Stomach smooth muscle (tissue), 2 donors: ENCODE measurements at regions not wholly inside any gene's neighbourhood (a gene's known extent, or its start where the extent isn't known, plus 50 kb on each side); places are given as distances from the start of the nearest gene placed in this dataset.
"Not testable (repeated sequence)": the region's sequence is repeated elsewhere in the genome, so short reads cannot be mapped to it uniquely, and the experiment has no call there.

Experiments
- H3K27ac ChIP-seq: one replicate; pipeline ENCODE4 v1.7.0; 2013; ENCODE audit warnings: mild to moderate bottlenecking, low read length, inconsistent platforms
- H3K27me3 ChIP-seq, 2 donors: one replicate each; pipeline ENCODE4 v1.7.0; 2013; ENCODE audit warnings: low read length in 2 of 2; ENCODE audit not compliant: insufficient read depth in 2 of 2, control insufficient read depth in 1 of 2
- H3K36me3 ChIP-seq, 2 donors: one replicate each; pipeline ENCODE4 v1.7.0; 2013; ENCODE audit warnings: low read length in 2 of 2; ENCODE audit not compliant: control insufficient read depth in 2 of 2, insufficient read depth in 2 of 2
- H3K4me1 ChIP-seq: one replicate; pipeline ENCODE4 v1.7.0; 2013; ENCODE audit warnings: low read length; ENCODE audit not compliant: control insufficient read depth, insufficient read depth
- H3K4me3 ChIP-seq, 2 donors: one replicate each; pipeline ENCODE4 v1.7.0; 2013; ENCODE audit warnings: low read length in 2 of 2
- H3K9ac ChIP-seq, 2 donors: one replicate each; pipeline ENCODE4 v1.7.0; 2013; ENCODE audit warnings: low read length in 2 of 2, mild to moderate bottlenecking in 1 of 2
- H3K9me3 ChIP-seq, 2 donors: one replicate each; pipeline ENCODE4 v1.7.0; 2013; ENCODE audit warnings: low read length in 2 of 2; ENCODE audit not compliant: control insufficient read depth in 2 of 2
- donor health status: healthy.
- donor health status: Pancreatic carcinoma.

DNA sequence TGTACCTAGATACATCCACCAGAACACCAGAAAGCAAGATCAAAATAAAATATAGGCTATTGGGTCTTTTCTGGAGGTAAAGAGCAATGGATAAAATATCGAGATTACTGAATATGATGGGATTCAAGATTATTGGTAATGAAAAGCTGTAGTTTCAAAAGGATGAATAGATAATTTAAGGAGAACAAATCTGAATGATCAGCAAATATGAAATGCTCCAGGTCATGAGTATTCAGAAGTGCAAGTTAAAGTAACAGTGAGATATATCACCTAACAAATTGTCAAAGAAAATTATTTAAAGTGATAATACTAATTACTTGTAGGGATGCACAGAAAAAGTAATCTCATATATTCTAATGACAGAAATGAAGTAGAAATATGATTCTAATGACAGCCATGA is 409.6 kb upstream of the MDFIC2 start:
- H3K9me3 ChIP-seq = no peaks in the 10 kb centered on the region
- no peaks in the 10 kb centered on the region for H3K27me3 ChIP-seq
- no peak overlapping the region for H3K4me3 ChIP-seq
- no peaks in the 10 kb centered on the region for H3K4me1 ChIP-seq
- no peaks in the 10 kb centered on the region for H3K36me3 ChIP-seq
- no peak overlapping the region for H3K27ac ChIP-seq
- H3K9ac ChIP-seq = no peak overlapping the region

DNA sequence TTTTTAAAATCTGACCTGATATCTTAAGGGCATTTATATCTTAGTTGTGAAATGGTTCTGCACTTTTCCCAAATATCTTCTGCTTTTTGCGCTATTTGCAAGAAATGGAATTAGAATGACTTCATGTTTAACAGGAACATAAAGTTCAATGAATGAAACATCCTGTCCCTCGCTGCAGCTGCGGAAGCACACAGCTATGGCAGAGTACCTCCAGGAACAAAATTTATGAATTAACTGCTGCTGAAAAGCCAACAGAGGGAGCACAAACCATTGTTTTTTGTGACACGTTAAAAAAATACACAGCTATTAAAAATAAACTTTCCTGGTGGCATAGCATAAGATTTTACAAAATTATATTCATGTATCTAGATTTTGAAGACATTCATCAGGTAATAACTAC is 404.4 kb upstream of the MDFIC2 start:
- Histone ChIP-seq H3K4me3 (no peak overlapping the region), H3K27ac (no peak overlapping the region), H3K9ac (no peak overlapping the region), H3K36me3 (no peaks in the 10 kb centered on the region), H3K9me3 (peaks cover 0 to 5% of the 10 kb centered on the region in 2 donors), H3K4me1 (no peaks in the 10 kb centered on the region), H3K27me3 (no peaks in the 10 kb centered on the region)

DNA sequence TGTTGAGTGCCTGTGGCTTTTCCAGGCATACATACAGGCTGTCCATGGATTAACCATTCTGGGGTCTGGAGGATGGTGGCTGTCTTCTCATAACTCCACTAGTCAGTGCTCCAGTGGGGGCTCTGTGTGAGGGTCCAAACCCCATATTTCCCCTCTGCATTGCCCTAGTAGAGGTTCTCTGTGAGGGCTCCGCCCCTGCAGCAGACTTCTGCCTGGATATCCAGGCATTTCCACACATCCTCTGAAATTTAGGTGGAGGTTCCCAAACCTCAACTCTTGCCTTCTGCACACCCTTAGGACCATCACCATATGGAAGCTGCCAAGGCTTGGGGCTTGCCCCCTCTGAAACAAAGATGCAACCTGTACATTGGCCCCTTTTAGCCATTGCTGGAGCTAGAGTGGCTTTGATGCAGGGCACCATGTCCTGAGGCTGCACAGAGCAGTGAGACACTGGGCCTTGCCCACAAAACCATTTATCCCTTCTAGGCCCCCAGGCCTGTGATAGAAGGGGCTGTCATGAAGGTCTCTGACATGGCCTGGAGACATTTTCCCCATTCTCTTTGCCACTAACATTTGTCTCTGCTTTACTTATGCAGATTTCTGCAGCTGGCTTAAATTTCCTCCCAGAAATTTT is 400.1 kb upstream of the MDFIC2 start:
- Histone ChIP-seq H3K27ac (no peak overlapping the region), H3K9me3 (peaks cover 0 to 5% of the 10 kb centered on the region in 2 donors), H3K4me1 (no peaks in the 10 kb centered on the region), H3K4me3 (no peak overlapping the region), H3K36me3 (no peaks in the 10 kb centered on the region), H3K9ac (no peak overlapping the region), H3K27me3 (no peaks in the 10 kb centered on the region)

DNA sequence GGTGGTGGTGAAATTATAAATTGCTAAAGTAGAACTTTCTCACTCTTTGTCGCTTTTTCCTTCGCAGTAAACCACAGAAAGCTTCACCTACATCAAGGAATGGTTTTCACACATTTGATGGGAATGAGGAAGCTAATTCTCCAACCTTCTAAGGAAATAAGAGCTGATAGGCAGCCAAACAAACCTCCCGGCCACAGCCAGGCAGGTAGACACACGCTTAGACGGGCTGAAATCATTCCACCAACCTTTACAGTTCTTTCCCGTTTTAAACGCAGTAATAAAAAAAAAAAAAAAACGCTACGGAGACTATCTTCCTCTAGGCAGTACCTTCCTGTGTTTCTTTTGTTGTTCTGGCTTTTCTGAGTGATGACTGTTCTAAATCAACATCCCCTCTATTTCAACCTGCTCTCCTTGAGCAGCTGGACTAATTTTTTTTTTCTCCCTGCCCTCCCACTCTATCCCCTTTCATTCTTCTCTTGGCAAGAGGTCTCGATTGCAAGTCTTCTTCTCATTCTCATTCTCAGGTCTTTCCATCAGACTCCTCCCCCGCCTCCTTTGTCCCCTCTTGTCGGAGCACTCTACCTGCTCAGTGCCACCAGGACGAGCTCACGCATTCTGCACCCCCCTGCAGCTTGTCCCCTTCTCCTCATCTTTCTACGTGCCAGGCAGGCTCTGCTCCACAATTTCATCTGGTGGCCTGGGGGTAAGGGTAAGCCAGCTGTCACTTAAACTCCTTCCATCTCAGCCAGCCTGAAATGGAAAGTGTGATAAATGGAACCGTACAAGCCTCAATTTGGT is 391.1 kb upstream of the MDFIC2 start:
- no peak overlapping the region for H3K9ac ChIP-seq
- no peaks in the 10 kb centered on the region for H3K36me3 ChIP-seq
- H3K27me3 ChIP-seq = no peaks in the 10 kb centered on the region
- no peak overlapping the region for H3K4me3 ChIP-seq
- H3K9me3 ChIP-seq = no peaks in the 10 kb centered on the region
- no peak overlapping the region for H3K27ac ChIP-seq
- H3K4me1 ChIP-seq = no peaks in the 10 kb centered on the region

- Histone ChIP-seq H3K36me3 (no peaks in the 10 kb centered on the region), H3K9ac (no peak overlapping the region), H3K27ac (no peak overlapping the region), H3K4me3 (no peak overlapping the region), H3K9me3 (no peaks in the 10 kb centered on the region), H3K27me3 (no peaks in the 10 kb centered on the region), H3K4me1 (no peaks in the 10 kb centered on the region)
Observed at GRCh38 chr3:70702132-70702531, 389.7 kb upstream of the MDFIC2 start.

DNA sequence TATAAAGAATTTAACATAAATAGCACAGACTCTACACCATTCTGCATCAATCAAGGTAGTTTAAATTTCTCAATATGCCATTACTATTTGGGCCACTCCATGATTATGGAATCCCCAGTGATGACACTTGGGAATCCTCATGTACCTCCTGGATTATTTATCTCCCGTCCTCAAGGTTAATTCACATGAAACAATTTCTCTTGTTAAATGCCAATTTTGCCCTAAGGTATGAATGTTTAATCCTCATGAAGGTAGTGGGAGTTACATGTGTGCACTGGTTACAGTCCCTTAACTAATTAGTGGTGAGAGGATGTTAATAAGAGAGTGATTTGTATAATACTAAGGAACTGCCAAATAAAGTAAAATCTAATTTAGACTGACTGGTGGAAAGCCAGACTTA is 372.3 kb upstream of the MDFIC2 start:
- H3K4me1 ChIP-seq = no peaks in the 10 kb centered on the region
- H3K27me3 ChIP-seq = no peaks in the 10 kb centered on the region
- no peak overlapping the region for H3K4me3 ChIP-seq
- H3K9me3 ChIP-seq = no peaks in the 10 kb centered on the region
- H3K36me3 ChIP-seq = no peaks in the 10 kb centered on the region
- no peak overlapping the region for H3K9ac ChIP-seq
- H3K27ac ChIP-seq = no peak overlapping the region

DNA sequence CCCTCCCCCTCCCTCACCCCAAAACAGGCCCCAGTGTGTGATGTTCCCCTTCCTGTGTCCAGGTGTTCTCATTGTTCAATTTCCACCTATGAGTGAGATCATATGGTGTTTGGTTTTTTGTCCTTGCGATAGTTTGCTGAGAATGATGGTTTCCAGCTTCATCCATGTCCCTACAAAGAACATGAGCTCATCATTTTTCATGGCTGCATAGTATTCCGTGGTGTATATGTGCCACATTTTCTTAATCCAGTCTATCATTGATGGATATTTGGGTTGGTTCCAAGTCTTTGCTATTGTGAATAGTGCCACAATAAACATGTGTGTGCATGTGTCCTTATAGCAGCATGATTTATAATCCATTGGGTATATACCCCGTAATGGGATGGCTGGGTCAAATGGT is 363.4 kb upstream of the MDFIC2 start:
- not testable (repeated sequence) for H3K27ac ChIP-seq, H3K9me3 ChIP-seq, H3K27me3 ChIP-seq, H3K4me1 ChIP-seq, H3K9ac ChIP-seq, H3K4me3 ChIP-seq, H3K36me3 ChIP-seq

DNA sequence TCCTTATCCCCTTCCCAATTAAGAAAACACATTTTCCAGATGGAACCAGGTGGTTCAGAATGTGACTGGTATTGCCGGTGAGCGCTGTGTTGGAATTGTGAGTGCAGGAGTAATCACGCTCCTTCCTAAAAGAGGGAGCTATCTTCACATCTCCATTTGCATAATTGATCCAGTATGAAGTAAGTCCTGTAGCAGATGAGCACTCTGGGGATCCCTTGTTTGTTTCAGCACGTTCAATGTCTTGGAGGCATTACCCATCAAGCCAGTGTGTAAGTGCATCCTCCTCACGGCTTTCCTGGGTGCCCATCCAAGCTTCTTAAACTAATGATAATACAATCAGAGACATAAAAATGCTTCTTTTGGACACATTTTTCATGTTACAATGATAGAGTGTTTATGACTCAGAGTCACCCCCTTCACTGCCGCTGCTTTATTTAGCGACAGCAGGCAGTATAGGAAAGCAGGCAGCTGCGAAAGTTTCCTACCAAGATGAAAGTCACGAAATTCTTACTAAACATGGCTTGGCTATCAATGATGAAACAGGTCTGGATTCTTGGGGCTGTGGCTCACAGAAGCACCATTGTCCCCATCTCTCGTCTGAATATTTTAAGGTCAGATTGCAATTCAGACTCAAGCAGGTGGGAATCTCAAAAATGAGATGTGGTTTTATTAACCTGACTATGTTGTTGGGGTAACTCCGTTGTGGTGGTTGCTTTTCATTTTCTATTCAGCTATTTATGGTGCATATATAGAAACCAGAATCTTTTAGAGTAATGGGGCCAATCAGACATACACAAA is 346.3 kb upstream of the MDFIC2 start:
- Histone ChIP-seq H3K27me3 (peaks cover 0 to 2% of the 10 kb centered on the region in 2 donors), H3K36me3 (no peaks in the 10 kb centered on the region), H3K4me1 (no peaks in the 10 kb centered on the region), H3K9ac (no peak overlapping the region), H3K9me3 (no peaks in the 10 kb centered on the region), H3K27ac (no peak overlapping the region), H3K4me3 (no peak overlapping the region)

DNA sequence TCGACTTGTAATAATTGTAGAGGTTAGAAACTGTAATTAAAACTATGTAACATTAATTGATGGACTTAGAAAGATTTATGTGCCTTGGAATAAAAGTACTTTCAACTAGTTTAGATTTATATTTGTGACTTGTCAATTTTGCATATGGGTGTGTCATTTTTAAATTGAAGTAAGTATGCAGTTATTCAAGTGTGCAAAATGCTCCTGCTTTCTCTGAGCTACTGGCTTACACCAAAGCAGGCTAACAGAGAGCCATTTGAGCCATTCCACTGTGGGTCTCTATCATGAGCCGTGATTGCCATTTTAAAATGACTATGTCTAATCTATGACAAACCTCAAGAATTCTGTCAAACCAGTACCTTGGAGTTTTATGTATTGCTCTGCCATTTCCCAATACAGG is 345.0 kb upstream of the MDFIC2 start:
- no peaks in the 10 kb centered on the region for H3K36me3 ChIP-seq
- no peak overlapping the region for H3K4me3 ChIP-seq
- H3K27ac ChIP-seq = no peak overlapping the region
- H3K9me3 ChIP-seq = no peaks in the 10 kb centered on the region
- no peak overlapping the region for H3K9ac ChIP-seq
- H3K4me1 ChIP-seq = no peaks in the 10 kb centered on the region
- peaks cover 0 to 2% of the 10 kb centered on the region in 2 donors for H3K27me3 ChIP-seq

GRCh38 chr3:70647823-70648222 is 335.4 kb upstream of the MDFIC2 start:
- no peak overlapping the region for H3K9ac ChIP-seq
- H3K27me3 ChIP-seq = no peaks in the 10 kb centered on the region
- no peak overlapping the region for H3K4me3 ChIP-seq
- H3K9me3 ChIP-seq = no peaks in the 10 kb centered on the region
- no peaks in the 10 kb centered on the region for H3K36me3 ChIP-seq
- no peaks in the 10 kb centered on the region for H3K4me1 ChIP-seq
- H3K27ac ChIP-seq = no peak overlapping the region
